HL-60 (cell line): ENCODE measurements at regions not wholly inside any gene's neighbourhood (a gene's known extent, or its start where the extent isn't known, plus 50 kb on each side); places are given as distances from the start of the nearest gene placed in this dataset.

ENCODE experiments used
- DNase-seq, 2 experiments: peaks; one replicate each; pipeline ENCODE4 v3.0.0-alpha.2; 2010 to 2020; ENCODE audit warnings: low read depth in 1 of 2, low spot score in 1 of 2
- H3K27ac ChIP-seq: fragments of 250-450 bp; sonication (Bioruptor Pico); replicated peaks from 2 replicates; pipeline ENCODE4 v1.5.1; 2020; ENCODE audit warnings: mild to moderate bottlenecking, moderate library complexity
- H3K27me3 ChIP-seq: fragments of 250-450 bp; sonication (Bioruptor Pico); 2 replicates; pipeline ENCODE4 v1.5.1; 2021; ENCODE audit warnings: mild to moderate bottlenecking, moderate library complexity; ENCODE audit not compliant: insufficient read depth, poor library complexity, severe bottlenecking
- H3K4me3 ChIP-seq: replicated peaks from 2 replicates; pipeline ENCODE4 v1.5.1; 2011; ENCODE audit warnings: mild to moderate bottlenecking, control low read depth, low read length; ENCODE audit not compliant: insufficient read depth
- CTCF ChIP-seq: IDR thresholded peaks from one replicate; pipeline ENCODE4 v1.5.1; 2011; ENCODE audit warnings: low read length, control low read depth, inconsistent platforms; ENCODE audit not compliant: insufficient read depth
- GABPA ChIP-seq: IDR thresholded peaks from 2 replicates; pipeline ENCODE4 v1.6.1; 2012; ENCODE audit warnings: low read depth
- POLR2AphosphoS5 ChIP-seq: IDR thresholded peaks from 2 replicates; pipeline ENCODE4 v1.6.1; 2012; ENCODE audit warnings: low read depth
- REST ChIP-seq: IDR thresholded peaks from 2 replicates; pipeline ENCODE4 v1.6.1; 2012; ENCODE audit warnings: low read depth; ENCODE audit not compliant: insufficient replicate concordance
- SPI1 ChIP-seq: IDR thresholded peaks from 2 replicates; pipeline ENCODE4 v1.6.1; 2012; ENCODE audit warnings: low read depth, mild to moderate bottlenecking, borderline replicate concordance

GRCh38 chr10:107434201-107434600, 269.7 kb upstream of the SORCS1 start:
- no peak overlapping the region for H3K4me3 ChIP-seq
- H3K27me3 ChIP-seq: no peaks in the 10 kb centered on the region
- H3K27ac ChIP-seq: no peak overlapping the region
- no peak for DNase-seq
- TF ChIP-seq GABPA (no peak), REST (no peak), SPI1 (no peak), CTCF (no peak), POLR2AphosphoS5 (no peak)

DNA sequence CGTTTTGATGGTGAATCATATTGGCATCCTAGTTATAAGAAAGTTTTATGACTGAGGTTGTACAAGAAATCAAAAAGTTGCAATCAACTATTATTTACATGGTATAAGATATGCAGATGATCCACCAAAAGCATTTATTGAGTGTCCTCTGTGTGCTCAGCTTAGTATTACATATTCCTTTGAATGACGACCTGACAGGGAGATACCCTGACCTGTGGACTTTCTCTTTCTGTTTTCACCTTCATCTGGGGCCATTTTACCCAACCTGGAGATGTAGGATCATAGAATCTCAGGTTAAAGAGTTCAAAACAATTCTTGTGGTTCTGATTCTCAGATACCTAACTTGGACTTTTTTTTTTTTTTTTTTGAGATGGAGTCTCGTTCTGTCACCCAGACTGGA, 269.1 kb upstream of the SORCS1 start:
- no peak overlapping the region for H3K27ac ChIP-seq
- TF ChIP-seq POLR2AphosphoS5 (no peak), GABPA (no peak), REST (no peak), CTCF (no peak), SPI1 (no peak)
- DNase-seq: no peak
- H3K27me3 ChIP-seq: no peaks in the 10 kb centered on the region
- no peak overlapping the region for H3K4me3 ChIP-seq

DNA sequence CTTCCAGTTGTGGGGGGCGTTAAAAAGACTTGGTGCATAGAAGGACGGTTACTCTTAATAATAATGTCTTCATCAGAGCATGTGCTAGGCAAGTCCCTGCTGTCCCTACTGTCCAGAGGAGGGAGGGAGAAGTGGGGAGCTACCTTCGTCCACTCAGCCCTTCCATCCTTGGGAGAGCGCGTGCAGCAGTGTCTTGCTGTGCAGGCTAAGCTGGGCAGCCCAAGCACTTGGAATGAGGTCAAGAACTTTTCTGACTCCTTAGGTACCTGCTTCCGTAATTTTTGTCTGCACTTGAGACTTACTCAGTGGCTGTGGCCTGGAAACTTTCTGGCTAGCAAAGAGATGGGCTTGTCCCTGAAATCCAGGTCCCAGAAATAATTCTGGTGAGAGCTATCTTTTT, 265.9 kb upstream of the SORCS1 start:
- Histone ChIP-seq H3K27ac (no peak overlapping the region), H3K4me3 (no peak overlapping the region), H3K27me3 (no peaks in the 10 kb centered on the region)
- DNase-seq: no peak
- TF ChIP-seq SPI1: no peak
- TF ChIP-seq GABPA: no peak
- no peak for TF ChIP-seq REST
- no peak for TF ChIP-seq CTCF
